ENCODE measurements at regions not wholly inside any gene's neighbourhood (a gene's known extent, or its start where the extent isn't known, plus 50 kb on each side); places are given as distances from the start of the nearest gene placed in this dataset.

DNA sequence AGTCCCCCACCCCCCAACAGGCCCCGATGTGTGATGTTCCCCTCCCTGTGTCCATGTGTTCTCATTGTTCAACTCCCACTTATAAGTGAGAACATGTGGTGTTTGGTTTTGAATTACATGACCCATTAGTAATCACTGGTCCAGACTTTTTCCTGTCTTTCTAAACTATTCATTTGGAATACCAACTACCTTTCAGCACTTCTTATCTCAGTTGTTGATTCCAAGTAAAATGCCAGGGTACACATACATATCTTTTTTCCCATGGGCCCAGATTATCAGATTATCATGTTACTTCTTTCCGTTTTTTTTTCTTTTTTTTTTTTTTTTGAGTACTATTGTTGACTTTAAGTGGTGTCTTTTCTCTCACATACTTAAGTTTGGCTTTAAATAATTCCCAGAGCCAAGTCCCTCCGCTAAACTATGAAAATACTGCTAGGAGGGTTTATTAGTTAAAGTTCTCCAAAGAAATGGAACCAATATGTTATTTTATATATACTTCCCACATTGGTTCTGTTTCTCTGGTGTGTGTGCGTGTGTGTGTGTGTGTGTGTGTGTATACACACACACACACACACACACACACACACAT is 389.3 kb downstream of the IRS1 start:
- Histone ChIP-seq H3K9me3 (ENCODE audit: low read length) (no peaks in the 10 kb centered on the region), H3K79me2 (ENCODE audit: insufficient read depth, low read length) (no peaks in the 10 kb centered on the region), H2AFZ (ENCODE audit: low read length) (no peak overlapping the region), H3K27me3 (ENCODE audit: control insufficient read depth in 1 of 2, insufficient read depth in 2 of 2, low read length in 2 of 2) (no peaks in the 10 kb centered on the region), H4K20me1 (ENCODE audit: insufficient read depth, low read length) (no peaks in the 10 kb centered on the region), H3K4me3 (replicated peaks in 1 of 3; ENCODE audit: insufficient read depth in 1 of 3, low read depth in 2 of 3, low read length in 3 of 3) (no peak overlapping the region), H3K27ac (ENCODE audit: extremely low read length, insufficient read depth, low read length) (no peak overlapping the region), H3K9ac (ENCODE audit: insufficient read depth, low read depth, low read length) (no peak overlapping the region), H3K36me3 (replicated peaks in 1 of 2; ENCODE audit: control insufficient read depth in 1 of 2, insufficient read depth in 2 of 2, low read length in 2 of 2) (no peaks in the 10 kb centered on the region), H3K4me1 (ENCODE audit: insufficient read depth, low read length) (peaks cover 22% of the 10 kb centered on the region), H3K4me2 (ENCODE audit: low read depth, low read length) (no peak overlapping the region)
- ATAC-seq (no peak), DNase-seq (ENCODE audit: low spot score) (no peak), FAIRE-seq (no peak)
- in situ Hi-C loops (cut with HindIII; ENCODE audit: extremely low pct_ligation_motif_present, low pct_unique_long_range_greater_than_20kb) (no loop called here), intact Hi-C loops (cut with micrococcal nuclease; ENCODE audit: unreplicated experiment) (no loop called here)
- BruUV-seq (replicated peaks): no TSS peak
- POLR2A ChIA-PET: no interaction called here
- 72% methylated on average over 4 of the region's 4 CpGs for WGBS (ENCODE audit: low lambda C conversion rate)
- CTCF ChIA-PET (ENCODE audit: low intra/inter-chr PET ratio, low total read pairs): no interaction called here
- TF ChIP-seq MAFG (CRISPR knock-in tag; IDR thresholded peaks at IDR 0.05) (no peak), NFYC (CRISPR knock-in tag; IDR thresholded peaks at IDR 0.05) (no peak), BATF2 (CRISPR knock-in tag; IDR thresholded peaks at IDR 0.05) (no peak), NR2C2 (CRISPR knock-in tag; IDR thresholded peaks at IDR 0.05; ENCODE audit: borderline replicate concordance) (no peak), ZNF44 (CRISPR knock-in tag; IDR thresholded peaks at IDR 0.05) (no peak), ATF7-NPFF (CRISPR knock-in tag; IDR thresholded peaks at IDR 0.05; ENCODE audit: low read depth) (no peak), THAP8 (CRISPR knock-in tag; IDR thresholded peaks at IDR 0.05; ENCODE audit: borderline replicate concordance) (no peak), GATAD1 (CRISPR knock-in tag; IDR thresholded peaks at IDR 0.05) (no peak), CEBPG (CRISPR knock-in tag; IDR thresholded peaks at IDR 0.05) (no peak), NFYB (CRISPR knock-in tag; IDR thresholded peaks at IDR 0.05) (no peak), MATR3 (CRISPR knock-in tag; IDR thresholded peaks at IDR 0.05) (no peak)
- TF ChIP-seq, protein P1, sequence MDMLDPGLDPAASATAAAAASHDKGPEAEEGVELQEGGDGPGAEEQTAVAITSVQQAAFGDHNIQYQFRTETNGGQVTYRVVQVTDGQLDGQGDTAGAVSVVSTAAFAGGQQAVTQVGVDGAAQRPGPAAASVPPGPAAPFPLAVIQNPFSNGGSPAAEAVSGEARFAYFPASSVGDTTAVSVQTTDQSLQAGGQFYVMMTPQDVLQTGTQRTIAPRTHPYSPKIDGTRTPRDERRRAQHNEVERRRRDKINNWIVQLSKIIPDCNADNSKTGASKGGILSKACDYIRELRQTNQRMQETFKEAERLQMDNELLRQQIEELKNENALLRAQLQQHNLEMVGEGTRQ (IDR thresholded peaks at IDR 0.05; ENCODE audit: low read depth, low read length): no peak
- TF ChIP-seq, protein P1 (CRISPR knock-in tag; IDR thresholded peaks at IDR 0.05; ENCODE audit: borderline replicate concordance): no peak
- TF ChIP-seq, protein P2, sequence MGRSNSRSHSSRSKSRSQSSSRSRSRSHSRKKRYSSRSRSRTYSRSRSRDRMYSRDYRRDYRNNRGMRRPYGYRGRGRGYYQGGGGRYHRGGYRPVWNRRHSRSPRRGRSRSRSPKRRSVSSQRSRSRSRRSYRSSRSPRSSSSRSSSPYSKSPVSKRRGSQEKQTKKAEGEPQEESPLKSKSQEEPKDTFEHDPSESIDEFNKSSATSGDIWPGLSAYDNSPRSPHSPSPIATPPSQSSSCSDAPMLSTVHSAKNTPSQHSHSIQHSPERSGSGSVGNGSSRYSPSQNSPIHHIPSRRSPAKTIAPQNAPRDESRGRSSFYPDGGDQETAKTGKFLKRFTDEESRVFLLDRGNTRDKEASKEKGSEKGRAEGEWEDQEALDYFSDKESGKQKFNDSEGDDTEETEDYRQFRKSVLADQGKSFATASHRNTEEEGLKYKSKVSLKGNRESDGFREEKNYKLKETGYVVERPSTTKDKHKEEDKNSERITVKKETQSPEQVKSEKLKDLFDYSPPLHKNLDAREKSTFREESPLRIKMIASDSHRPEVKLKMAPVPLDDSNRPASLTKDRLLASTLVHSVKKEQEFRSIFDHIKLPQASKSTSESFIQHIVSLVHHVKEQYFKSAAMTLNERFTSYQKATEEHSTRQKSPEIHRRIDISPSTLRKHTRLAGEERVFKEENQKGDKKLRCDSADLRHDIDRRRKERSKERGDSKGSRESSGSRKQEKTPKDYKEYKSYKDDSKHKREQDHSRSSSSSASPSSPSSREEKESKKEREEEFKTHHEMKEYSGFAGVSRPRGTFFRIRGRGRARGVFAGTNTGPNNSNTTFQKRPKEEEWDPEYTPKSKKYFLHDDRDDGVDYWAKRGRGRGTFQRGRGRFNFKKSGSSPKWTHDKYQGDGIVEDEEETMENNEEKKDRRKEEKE (IDR thresholded peaks at IDR 0.05): no peak
- TF ChIP-seq, protein P3, sequence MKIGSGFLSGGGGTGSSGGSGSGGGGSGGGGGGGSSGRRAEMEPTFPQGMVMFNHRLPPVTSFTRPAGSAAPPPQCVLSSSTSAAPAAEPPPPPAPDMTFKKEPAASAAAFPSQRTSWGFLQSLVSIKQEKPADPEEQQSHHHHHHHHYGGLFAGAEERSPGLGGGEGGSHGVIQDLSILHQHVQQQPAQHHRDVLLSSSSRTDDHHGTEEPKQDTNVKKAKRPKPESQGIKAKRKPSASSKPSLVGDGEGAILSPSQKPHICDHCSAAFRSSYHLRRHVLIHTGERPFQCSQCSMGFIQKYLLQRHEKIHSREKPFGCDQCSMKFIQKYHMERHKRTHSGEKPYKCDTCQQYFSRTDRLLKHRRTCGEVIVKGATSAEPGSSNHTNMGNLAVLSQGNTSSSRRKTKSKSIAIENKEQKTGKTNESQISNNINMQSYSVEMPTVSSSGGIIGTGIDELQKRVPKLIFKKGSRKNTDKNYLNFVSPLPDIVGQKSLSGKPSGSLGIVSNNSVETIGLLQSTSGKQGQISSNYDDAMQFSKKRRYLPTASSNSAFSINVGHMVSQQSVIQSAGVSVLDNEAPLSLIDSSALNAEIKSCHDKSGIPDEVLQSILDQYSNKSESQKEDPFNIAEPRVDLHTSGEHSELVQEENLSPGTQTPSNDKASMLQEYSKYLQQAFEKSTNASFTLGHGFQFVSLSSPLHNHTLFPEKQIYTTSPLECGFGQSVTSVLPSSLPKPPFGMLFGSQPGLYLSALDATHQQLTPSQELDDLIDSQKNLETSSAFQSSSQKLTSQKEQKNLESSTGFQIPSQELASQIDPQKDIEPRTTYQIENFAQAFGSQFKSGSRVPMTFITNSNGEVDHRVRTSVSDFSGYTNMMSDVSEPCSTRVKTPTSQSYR (CRISPR knock-in tag; IDR thresholded peaks at IDR 0.05; ENCODE audit: borderline replicate concordance): no peak
